HG02852 (cell line): ENCODE measurements at regions not wholly inside any gene's neighbourhood (a gene's known extent, or its start where the extent isn't known, plus 50 kb on each side); places are given as distances from the start of the nearest gene placed in this dataset.
"Not testable (repeated sequence)": the region's sequence is repeated elsewhere in the genome, so short reads cannot be mapped to it uniquely, and the experiment has no call there.

ENCODE experiments used
- ATAC-seq: cut with Tn5 transposase; IDR thresholded peaks from one replicate; pipeline ENCODE4 v1.9.1; 2021; ENCODE audit warnings: mild to moderate bottlenecking, moderate library complexity; ENCODE audit not compliant: unreplicated experiment

DNA sequence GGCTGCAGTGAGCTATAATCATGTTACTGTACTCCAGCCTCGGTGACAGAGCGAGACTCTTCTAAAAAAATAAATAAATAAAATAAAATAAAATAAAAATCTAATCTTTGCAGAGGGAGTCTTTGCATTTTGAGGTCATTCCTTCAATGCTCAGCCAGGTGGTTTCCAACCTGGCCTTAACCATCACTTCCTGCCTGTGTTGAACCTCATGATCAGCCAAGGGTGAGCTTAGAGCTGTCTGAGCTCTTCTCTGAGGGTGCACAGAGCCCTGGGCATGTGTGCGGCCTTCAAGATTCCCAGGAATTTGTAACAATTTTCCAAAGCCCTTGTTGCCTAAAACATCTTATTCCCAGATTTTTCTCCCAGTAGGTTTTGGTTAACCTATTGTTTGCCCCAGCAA lies 94.3 kb downstream of the KCNJ12 start:
- not testable (repeated sequence) for ATAC-seq

DNA sequence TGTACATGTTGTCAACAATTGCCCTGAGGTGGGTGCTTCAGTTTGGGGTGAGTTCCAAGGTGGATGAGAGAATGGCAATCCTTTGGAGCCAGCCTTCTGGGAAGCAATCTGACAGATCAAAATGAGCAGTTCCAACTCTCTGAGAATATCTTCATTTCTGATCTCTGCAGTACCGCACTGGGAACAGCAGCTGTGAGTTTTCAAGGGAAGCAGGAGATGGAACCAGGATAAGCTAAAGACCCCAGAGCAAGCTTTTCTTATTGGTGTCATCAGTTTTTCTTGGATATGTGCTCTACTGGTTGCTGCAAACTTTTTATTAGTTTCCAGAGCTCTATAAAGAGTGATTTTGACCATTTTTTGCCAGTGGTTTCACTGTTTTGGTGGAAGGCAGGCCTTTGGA lies 94.7 kb downstream of the KCNJ12 start:
- ATAC-seq = no peak

DNA sequence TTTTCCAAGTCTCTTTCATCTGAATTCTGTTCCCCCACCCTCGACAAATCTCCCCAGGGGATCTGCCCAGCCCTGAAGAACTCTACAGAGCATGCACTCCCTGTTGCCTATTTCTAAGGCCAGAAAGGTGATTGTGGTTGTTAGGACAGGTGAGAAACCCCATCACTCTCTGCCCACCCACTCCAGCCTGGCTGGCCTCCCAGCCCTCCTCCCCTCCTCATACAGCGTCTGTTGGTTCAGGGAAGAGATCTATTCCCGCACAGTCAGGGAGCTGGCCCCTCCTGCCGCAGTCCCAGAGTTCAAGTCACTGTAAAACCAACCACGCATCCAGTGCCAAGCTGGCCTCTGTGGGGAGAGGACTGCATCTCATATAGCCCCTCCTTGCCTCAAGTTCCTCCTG lies 98.7 kb downstream of the KCNJ12 start:
- ATAC-seq = no peak

DNA sequence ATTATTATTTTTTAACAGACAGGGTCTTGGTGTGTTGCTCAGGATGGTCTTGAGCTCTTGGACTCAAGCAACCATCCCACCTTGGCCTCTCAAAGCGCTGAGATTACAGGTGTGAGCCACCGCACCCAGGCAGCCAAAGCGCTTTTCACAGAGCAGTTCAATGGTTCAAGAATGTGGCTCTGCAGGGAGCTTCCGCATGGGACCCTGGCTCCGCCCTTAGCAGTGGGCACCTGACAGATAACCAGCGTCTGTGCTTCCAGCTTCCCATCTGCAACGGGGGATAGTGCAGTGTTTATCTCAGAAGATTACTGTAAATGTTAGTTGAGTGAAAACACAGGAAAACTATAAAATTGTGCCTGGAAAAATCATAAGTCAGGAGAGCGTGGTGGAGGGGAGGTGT lies 99.4 kb downstream of the KCNJ12 start:
- ATAC-seq = no peak

DNA sequence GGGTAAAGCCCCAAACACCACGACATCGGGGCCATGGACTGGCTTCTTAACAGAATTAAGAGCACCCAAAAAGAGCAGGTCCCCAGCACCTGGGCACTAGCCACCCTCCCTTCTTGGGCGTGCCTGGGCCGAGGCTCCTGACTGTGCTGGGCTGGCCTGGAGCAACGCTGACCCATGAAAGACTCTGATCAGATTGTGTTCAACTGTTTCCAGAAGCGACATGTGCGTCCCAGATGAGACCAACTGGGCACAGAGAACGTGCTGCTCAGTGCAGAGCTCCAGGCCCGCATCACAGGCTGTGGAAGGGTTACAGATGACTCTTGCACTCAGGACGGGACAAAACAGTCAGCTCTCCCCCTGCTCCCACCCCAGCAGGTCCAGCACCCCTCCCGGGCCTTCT lies 100.7 kb downstream of the KCNJ12 start:
- ATAC-seq = no peak

DNA sequence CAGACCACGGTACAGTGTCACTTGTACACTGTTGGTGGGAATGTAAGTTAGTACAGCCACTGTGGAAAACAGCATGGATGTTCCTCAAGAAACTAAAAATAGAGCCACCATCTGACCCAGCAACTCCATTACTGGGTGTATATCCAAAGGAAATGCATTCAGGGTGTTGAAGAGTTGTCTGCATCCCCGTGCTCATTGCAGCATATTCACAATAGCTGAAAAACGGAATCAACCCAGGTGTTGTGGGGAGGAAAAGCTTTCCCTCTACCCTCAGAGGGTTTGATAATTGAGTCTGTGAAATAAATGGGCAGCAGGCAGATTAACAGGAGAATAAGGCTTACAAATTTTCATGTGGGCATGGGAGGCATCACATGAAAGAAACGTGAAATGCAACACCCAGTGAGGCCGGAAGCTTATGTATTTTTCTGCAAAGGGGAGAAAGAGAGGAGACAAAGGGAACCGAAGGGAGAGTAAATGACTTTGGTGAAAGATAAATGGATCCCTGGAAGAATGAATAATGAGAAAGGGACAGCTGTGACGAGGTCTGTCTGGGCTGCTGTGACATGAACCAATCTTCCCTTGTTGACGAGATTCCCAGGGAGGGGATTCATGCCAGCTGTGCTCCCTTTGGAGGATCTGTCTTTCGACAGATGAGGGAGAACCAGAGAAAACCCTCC lies 106.2 kb downstream of the KCNJ12 start:
- no peak for ATAC-seq

DNA sequence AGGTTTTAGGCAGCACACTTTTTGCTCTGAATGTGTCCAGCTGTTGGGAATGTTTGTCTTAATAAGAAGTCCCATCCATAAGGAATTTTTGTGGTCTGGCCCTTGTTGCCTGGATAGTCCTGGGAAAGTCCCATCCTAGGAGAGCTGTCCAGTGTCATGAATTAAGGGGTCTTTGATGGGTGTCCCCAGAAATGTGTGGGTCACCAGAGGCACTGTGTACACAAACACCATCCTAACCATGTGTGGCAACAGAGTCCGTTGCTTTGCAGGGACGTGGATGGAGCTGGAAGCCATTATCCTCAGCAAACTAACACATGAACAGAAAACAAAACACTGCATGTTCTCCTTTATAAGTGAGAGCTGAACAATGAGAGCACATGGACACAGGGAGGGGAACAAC lies 111.9 kb downstream of the KCNJ12 start:
- ATAC-seq = not testable (repeated sequence)

DNA sequence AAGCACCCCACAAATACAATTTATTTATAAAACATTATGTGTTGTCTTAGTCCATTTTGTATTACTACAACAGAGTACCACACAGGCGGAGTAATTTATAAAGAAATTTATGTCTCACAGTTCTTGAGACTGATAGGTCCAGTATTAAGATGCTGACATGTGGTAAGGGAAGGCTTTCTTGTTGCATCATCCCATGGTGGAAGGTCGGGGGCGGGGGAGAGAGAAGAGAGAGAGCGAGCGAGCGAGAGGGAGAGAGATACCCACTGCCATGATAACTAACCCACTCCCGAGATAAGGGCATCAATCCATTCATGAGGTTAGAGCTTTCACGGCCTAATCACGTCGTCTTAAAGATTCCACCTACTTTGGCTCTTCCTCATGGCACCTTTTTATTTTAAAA lies 117.8 kb downstream of the KCNJ12 start:
- no peak for ATAC-seq

DNA sequence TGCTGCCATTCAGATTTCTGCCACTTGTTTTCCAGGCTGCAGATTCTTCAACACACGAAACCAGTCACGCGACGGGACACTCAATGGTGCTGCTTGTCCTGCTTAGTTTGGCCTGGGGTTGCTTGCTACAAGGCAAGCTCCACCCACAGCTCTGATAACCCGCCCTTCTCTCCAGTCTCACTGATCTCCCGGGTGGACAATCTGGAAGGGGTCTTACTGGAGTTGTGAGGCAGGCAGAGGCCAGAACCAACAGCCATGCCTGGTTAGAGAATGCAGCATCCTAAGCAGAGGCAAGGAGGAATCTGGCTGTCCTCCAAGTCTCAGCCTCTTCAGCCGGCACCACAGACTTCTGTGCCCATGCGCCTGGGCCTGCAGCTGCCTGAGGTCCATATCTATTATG lies 119.1 kb downstream of the KCNJ12 start:
- no peak for ATAC-seq

DNA sequence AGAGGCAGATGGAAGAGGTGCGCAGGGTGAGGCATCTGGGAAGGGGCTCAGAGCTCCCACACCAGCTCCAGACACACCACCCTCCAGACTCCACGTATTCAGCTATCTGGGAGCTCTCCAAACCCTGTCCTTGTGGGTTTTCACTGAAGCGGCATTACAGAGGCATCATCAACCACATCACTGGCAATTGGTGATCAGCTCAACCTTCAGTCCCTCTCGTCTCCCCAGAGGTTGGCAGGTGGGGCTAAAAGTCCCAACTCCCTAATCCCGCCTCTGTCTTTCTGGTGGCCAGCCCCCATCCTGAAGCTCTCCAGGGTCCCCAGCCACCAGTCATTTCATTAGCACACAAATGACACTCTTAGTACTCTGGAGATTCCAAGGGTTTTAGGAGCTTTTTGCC lies 123.9 kb downstream of the KCNJ12 start:
- ATAC-seq = no peak

DNA sequence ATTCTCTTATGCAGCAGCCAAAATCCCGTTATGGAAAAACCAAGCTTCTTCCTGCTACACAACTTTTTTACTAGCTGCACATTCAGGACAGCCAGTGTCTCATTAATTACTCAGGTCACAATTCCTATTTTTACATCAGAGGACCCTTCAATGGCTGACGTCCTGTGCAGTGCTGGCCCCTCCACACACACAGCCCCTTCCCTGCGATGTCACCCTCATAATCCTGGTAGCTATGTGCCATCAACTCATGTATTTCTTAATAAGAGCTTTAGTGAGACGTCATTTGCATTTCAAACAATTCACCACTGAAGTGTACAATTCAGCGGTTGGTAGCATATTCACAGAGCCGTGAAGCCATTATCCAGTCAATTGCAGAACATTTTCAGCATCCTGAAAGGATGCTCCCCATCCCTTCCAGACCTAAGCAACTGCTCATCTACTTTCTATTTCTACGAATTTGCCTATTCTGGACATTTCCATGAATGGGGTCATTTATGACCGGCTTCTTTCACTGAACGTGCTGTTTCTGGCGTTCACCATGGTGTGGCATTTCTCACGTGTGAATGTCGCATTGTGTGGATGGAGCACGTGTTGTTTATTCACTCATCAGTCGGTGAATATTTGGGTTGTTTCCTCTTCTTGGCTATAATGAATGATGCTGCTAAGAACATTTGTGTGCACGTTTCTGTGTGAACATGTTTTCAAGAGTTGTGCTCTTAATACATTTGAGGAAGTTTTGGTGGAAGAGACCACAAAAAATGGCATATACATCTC lies 126.0 kb downstream of the KCNJ12 start:
- ATAC-seq = not testable (repeated sequence)

DNA sequence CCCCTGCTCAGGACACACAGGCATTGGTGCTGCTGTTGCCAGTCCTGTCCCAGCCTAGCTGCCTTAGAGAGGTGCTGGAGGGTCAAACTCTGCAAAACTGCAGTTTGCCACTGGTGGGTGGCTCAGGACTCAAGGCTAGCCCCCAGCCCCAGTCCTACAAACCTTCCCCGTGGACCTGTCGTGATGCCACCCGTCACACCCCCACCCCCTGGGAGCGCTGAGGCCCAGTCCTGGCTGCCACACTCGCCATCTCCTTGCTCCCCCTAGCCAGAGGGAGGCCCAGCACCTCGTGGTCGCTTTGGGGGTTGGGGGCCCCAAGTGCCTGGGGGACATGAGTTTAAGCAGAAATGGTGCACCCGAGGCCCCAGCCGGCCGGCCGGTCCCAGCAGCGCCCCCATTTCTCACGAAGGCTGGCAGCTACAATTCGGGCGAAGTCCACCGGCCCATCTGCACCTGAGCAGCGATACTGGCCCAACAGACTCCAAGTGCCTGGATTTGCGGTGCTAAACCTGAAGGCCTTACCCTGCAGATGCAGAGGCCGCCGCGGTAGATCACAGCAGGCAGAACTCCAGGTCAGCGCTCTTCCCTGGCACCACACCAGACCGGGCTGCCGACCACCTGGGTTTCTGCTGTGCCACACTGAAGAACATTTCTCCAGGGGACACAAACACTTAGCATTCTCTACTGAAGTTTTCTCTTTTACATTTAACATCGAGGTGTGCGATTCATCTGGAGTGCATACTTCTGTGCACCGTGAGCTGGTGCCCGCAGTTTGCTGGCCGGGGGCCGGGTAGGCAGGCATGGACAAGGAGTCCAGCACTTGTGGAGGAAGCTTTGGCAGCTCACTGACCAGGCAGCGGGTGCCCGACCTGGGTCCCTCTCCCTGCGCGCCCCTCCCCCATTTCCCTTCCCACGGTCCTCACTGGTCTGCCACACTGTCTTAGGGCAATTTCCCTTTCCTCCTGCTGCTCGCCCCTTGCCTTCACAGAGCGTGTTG lies 130.0 kb downstream of the KCNJ12 start:
- ATAC-seq = no peak

DNA sequence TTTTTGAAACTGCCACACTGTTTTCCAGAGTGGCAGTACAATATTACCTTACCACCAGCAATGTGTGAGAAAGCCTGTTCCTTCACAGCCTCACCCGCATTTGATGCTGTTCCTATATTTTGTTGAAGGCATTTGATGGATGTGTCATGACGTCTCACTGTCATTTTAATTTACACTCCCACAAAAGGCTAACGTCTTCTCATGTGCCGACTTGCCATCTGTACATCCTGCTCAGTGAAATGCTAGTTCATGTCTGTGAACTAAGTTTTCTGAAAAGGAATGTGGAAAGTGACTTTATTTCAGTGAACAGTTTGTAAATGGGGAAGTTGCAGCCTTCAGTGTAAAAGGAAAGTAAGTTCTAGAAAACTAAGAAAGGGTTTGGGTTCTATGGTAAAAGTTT lies 131.6 kb downstream of the KCNJ12 start:
- not testable (repeated sequence) for ATAC-seq

DNA sequence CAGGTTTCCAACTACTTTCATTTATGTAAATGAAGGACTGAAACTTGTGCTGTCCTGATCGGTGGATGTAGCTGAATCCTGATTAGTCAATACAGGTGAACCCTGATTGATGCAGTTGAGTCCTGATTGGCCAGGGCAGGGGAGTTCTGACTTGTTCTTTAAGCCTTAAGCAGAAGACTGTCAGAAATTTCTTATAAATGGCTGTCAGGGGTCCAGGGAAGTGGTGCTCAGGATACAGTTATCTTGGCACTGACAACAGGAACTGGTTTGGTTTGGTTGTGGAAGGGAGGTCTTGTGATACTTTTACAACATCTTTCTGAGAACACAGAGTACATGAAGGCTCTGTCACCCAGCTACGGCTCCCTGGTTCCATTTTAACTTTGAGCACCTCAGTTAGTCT lies 132.1 kb downstream of the KCNJ12 start:
- ATAC-seq = no peak

DNA sequence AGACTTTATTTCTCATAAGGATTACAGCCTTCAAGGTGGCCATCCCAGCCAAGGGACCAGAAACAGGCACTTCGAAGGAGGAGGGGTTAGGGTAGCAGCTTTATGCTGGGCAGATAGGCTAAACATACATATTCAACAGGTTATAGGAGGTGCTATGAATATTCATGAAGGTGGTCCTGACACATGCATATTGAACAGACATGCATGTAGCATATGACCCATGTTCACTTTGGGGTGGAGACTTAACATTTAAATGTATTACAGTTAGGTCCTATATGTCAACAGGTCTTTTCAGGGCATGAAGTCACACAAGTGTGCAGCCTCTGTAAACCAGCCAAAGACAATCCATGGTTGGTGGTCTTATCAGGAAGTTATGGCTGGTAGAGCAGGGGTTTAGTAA lies 133.2 kb downstream of the KCNJ12 start:
- not testable (repeated sequence) for ATAC-seq

DNA sequence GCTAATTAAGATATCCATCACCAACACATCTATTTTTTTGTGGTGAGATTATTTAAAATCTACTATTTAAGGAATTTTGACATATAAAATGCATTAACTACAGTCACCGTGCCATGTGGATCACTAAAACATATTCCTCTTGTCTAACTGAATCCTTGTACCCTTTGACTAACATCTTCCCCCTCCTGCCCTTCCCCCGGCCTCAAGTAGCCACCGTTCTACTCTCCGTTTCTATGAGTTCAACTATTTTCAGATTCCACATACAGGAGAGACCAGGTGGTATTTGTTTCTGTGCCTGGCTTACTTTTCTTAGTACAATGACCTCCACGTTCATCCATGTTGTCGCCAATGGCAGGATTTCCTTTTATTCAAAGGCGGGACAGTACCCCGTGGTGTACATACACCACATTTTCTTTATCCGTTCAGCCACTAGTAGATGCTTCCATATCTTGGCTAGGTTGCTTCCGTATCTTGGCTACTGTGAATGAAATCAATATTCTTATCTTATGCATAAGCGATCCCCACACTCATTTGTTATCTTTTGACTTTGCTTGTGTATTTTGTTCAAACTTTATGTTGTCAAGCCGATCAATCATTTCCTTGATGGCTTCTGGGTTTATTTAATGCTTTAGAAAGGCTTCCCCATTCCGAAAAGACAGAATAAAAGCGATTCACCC lies 134.7 kb downstream of the KCNJ12 start:
- no peak for ATAC-seq

DNA sequence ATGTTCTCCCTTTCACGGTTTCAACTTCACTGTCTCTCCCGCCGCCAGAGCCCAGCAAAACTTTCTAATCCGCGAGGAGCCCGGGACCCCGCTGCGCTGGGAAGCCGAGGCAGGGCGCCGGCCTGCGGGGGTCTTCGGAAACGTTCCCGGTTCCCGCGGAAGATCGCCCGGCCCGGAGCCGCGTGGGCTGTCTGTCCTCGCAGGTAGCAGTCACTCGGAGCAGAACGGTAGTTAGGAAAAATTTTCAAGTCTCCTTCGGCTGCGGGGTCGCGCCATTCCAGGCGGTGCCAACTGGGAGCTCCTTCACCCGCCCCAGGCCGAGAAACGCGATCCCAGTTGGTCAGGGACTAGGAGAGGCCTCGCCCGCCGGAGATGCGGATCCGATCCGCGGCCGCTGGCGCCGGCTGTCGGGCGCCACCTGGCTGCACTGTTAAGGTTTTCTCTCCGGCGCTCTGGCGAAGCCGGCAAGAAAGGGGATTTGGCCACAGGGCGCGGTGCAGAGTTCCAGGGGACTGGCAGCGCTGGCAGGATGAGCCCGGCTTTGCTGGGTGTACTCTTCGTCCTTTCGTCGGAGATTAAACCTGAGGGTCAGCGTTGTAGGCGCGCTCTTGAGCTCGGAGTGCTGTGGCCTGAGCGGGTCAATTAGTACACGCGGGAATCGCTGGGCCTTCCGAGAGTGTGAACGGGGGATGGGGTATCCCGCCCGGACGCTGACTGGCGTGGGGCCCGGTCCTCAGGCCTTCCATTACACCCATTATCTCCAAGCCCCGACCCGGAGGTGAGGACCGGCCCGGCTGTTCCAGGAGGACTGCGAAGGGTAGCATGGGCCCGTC lies 135.4 kb downstream of the KCNJ12 start:
- ATAC-seq = no peak

DNA sequence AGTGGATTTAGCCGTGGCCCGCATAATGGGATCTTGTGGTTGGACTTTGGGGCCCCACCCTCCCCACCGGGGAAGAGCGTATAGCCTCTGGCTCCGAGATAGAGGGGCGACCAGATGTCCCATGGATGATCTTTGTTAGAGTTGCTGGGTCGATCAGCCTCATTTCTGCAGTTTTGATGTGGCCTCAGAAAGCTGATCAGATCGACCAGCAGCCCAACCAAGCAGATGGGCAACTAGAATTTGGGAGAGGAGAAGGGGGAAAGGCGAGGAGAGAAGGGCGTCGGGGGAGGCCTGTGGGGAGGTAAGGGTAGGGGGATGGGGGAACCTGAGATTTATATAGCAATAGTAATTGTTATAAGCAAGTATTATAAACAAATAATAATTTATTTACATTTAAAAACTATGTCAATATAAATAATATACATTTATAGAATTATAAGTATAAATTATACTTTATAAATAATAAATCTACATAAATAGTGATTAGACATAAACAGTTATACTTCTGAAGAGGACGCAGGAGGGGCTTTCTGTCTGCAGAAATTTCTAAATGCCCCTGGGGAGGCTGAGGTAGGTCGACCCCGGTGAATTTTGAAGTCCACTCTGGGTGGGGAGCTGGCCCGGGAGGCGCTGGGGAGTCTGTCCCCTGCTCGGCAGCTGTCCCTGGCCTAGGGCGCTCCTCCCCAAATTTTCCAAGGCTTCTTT lies 136.3 kb downstream of the KCNJ12 start:
- ATAC-seq = no peak

DNA sequence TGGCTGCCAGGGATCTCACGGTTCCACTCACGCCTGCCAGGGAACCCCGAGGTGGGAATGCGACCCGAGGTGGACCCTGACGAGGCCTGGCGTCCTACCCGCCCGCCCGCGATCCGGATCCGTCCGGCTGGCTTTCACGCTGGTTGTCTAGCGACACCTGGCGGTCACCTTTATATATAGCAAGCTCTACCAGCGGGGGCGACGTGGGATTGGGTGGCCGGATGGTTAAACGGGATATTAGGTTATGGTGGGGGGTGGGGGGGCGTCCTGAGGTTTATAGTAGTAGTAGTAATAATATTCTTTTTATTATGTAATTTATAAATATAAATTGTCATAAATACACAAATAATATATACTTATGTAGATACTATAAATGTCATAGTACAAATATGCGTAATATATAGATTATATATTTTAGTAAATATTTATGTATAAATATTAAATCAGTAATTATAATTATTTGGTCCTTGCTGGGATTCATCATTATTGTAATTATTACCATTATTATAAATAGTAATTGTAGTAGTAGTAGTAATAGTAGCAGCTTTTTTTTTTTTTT lies 136.9 kb downstream of the KCNJ12 start:
- peak; percentile 51 for ATAC-seq
